HG02798 (cell line): ENCODE measurements at regions not wholly inside any gene's neighbourhood (a gene's known extent, or its start where the extent isn't known, plus 50 kb on each side); places are given as distances from the start of the nearest gene placed in this dataset.
"Not testable (repeated sequence)": the region's sequence is repeated elsewhere in the genome, so short reads cannot be mapped to it uniquely, and the experiment has no call there.

ENCODE experiments used
- ATAC-seq: cut with Tn5 transposase; IDR thresholded peaks from one replicate; pipeline ENCODE4 v1.9.1; 2021; ENCODE audit warnings: mild to moderate bottlenecking; ENCODE audit not compliant: unreplicated experiment, poor library complexity

DNA sequence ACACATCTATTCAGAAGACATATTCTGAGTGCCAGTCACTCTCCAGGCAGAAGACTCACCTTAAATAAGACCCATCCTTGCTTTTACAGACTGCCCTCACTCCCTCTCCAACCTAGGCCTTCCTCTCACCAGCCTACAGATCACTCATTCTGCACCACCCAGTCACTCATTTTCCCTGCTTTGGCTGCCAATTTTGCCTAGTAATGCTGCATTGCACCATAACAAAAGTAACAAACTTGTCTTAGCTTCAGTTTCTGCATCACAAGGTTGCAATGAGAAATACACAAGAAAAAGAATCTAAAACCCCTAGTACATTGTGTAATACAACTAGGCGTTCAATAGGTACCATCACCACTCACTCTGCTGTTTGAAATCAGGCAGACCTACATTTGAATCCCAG lies 292.4 kb downstream of the PLPP3 start:
- ATAC-seq, result no peak

DNA sequence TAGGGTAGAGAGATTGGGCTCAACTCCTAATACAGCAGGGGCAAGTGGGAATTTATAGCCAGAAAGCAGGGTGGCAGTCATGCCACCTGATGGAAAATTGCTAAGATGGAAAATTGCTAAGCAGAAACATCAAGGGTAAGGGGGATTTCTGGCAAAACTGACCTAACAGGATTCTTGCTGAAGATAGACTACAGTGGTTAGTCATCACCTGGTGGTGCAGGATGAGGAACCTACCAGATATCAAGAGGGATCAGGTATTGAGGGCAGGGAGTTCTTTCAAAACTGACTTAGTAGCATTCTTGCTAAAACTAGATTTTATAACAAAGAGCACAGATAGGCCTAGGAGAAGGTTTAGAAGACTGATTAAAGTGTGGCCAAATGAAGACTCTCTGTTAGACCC lies 292.9 kb downstream of the PLPP3 start:
- no peak for ATAC-seq

DNA sequence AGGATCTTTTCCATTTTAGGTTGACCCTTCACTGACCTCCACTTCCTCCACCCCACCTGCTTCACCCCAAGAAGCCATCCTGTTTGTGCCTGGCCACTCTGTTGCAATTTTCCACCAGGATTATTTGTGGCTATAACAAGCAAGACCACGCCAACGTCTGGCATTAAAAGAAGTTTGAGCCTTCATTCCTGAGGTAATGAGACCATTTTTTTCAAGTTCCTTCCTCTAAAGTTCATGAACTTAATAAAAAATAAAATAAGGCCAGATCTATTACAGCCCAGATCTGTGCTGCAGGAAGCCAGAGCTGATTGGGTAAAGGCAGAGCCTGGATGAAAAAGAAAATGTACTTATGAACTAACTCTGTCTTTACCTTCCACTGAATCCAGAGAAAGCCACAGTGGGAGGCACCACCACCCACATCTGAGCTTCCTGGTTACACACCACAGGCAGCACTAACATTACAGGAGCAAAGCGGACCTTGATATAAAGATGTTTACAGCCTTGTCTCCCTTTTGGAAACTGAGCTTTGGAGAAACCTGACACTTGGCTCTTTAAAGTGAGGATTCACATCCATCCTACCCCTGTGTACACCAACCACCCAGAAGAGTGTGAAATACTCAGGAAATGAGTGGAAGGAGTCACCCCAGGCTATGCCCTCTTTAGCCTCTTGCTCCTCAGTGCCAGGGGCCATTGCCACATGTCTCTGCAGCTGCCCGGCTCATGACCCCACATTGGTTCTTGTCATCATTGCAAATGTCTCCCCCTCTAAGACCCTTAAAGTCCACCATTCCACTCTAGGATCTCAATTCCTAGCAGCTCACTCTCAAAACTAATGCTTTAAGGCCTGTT lies 293.6 kb downstream of the PLPP3 start:
- ATAC-seq, result no peak

DNA sequence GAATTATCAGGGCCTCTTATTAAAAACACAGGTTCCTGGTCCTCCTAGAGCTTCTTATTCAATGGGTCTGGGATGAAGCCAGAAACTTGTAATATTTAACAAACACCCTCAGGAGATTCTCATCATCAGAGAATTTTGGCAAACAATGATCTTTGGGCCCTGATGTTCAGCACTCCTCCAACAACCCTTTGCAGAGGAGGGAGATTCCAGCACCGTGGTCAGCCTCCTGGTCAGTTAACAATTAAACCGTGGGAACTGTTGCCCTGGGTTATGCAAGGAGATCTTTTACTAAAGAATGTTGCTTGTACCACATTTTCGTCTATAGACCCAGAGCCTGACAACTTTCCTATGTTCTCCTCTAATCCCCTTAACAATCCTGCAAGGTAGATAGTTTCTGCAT lies 294.4 kb downstream of the PLPP3 start:
- no peak for ATAC-seq

DNA sequence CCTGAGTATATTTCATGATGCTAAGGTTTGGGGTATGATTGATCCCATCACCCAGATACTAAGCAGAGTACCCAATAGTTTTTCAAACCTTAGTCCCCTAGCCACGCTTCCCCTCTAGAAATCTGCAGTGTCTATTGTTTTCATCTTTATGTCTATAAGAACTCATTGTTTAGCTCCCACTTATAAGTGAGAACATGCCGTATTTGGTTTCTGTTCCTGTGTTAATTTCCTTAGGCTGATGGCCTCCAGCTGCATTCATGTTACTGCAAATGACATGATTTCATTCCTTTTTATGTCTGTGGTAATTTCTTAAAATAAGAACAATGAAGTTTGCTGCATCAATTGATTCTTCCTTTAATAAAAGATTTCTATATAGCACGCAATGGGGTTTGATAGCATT lies 301.3 kb downstream of the PLPP3 start:
- ATAC-seq, result no peak

DNA sequence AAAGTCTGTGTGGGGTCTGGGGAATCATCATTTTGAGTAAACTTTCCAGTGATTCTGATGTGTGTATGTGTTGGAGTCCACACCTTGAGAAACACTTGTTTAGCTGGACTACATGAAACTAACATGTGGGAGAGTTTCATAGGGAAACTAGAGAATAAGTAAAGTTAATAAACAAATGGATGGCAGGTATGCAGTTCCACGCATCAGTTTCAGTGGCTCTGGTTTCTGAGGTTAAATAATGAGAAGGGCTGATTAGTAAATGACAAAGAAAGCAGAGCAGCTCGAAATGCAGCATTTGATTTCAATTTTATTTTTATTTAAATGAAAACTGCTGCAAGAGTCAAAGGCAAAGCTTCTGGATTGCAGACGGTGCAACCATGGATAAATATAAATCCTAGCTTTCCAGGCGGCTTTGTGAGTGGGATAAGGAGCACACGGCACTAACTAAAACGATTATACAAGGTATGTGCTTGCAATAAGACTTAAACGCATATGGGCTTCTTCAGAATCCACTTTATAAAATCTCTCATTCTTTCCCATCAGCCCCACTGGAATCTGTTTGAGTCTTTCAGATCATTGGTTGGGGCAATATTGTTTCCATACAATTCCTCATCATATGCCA lies 310.7 kb downstream of the PLPP3 start:
- no peak for ATAC-seq

DNA sequence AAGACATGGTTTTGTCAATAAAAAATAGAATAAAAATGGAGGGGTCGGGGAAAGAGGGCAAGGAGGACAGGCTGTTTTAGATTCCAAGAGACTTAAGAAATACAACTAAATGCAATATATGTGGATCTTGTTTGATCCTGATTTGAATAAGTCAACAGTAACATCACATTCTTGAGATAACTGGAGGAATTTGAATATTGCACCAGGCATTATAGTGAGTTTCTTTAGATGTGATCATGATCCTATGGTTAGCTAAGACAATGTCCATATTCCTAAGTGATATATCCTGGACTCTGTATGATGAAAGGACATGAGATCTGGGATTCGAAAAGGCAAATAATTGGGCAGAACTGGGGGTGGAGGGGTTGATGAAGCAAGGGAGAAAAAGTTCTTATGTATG lies 311.8 kb downstream of the PLPP3 start:
- no peak for ATAC-seq

DNA sequence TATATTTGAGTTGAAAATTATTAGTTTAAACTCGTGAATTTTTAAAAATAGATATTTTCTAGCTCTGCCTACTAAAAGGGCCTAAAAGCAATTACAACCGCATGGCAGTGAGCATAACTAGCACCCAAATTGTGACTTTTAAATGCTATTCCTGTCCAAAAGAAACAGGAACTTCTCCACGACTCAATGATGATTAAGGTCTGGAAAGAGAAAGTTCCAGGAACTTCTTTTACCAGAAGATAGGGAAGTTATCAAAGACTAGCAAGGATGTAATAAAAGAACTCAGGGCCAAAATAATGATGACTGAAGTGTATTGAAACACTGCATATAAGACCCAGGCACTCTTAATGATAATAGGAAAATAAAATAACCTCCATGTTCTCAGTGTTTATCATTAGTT lies 313.0 kb downstream of the PLPP3 start:
- no peak for ATAC-seq

DNA sequence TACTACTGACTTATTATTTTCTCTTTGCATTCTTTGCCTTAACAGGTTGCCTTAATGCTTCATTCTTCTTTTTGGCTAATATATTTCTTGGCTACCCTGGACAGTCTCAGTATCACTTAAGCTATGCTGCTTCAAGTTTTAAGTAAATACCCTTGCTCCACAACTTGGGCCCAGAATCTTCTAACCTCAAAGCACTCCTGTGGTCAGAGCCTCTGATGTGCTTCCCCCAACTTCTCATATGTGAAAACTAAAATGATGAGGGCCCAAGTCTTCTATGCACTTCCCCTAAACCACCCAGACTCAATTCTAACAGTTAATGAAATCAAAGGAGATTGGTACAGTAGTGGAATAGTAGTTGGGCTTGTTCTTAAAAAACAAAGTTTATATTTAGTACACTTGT lies 314.1 kb downstream of the PLPP3 start:
- no peak for ATAC-seq

DNA sequence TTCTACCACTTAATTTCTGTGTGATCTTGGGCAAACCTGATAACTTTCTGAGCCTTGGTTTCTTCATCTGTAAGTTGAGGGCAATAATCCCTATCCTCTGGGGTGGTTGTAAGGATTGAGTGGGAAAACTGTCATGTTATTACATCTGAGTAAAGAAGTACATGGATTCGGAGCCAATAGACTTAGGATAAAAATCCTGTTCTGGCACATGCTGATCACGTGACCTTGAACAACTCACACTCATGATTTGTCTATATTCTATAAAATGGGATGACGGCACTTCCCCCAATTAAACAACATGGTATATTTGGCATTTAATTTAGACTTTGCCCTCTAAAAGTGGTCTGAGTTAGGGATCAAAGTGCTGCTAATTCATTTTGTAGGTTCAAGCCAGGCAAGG lies 315.5 kb downstream of the PLPP3 start:
- no peak for ATAC-seq

DNA sequence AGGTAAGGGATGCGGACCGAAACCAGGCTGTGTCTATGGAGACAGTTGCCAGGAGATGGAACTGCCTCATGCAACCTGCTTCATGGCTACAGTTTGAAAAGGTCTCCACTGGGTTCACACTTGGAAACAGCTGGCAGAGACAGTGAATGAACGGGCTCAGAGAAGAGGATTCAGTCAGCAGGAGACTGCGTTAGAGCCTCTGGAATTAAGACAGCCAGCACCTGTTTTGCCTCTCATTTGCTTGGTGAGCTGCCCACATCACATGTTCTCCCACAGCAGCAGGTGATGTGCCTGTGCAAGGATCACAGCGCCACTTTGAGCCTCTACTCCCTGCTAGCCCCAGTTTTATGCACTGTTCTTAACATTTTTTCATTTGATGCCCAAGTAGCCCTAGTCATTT lies 321.0 kb downstream of the PLPP3 start:
- ATAC-seq, result no peak

DNA sequence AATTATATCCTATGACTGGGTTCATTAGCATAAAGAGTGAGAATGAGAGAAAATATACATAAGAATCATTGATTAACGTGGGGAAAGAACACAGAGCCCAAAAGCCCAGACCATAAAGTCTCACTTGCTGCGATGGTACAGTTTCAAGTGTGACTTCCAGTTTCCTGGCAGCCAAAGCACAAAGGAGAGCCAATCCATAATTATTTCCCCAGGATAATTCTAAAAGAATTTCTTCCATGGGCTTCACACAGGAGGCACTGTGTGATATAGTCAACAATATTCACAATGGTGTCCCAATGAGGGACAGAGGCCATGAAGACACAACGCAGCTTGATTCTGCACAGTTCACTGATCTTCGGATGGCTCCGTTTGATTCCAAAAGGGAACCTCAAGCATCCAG lies 321.6 kb downstream of the PLPP3 start:
- no peak for ATAC-seq

DNA sequence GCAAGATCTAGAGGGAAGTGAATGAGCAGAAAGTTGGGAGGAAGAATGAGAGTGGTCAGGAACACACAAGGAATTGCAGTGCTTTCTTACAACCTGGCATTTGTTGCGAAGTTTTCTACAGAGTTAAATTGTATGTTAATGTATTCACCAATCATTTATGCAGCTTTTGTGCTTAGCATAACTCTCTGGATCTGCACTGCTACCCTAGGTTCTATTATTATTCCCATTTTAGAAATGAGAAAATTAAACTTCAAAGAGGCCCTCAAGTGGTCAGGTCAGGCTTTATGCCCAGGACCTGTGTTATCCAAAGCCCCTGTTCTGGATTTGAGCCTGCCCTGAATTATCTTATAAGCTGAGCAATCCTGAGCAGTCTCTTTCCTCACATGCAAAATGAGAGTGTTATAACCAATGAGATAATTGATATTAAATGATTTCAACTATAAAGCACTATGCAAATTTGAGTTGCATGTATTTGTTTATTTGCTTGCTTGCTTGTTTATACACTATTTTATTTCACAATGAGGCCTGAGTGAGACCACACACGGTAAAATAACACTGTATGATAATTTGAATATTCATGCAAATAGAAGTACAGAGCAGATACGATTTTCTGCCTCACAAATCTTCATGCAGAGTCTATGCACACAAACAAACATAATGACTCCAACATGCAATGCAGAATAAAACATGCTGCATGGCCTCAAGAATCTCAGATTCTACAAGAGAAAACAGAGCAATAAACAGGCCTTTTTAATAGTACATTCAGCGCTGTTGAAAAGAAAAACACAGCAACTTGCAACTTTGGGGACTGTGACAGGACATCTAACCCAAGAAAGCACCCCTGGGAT lies 323.0 kb downstream of the PLPP3 start:
- no peak for ATAC-seq

DNA sequence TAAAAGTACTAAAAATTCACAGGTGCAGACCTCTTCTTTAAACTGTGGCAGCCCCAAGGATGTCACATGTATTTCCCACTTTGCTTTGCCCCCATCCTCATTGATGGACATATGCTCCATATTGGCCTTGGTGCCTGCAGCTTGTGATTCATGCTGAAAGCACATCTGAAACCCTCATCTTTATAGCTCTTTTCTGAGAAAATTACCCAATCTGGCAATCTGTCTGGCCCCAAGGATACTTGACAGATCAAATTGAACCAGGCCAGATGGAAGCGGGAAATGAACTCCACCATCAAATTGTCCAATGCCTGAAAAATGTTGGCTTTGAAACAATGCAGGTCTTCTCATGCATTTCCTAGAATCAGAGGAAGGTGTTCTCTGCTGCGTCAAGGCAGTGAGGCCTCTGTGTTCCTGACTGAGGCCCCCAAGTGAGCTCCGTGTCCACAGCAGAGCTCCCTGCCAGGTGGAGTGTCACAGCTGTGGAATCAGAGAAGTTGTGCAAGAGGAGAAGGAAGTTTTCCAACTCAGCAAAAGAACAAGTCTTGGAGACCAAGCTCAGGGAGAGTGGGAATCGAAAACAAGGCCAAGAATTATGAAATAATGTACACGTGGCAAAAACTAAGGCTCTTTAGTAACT lies 323.7 kb downstream of the PLPP3 start:
- no peak for ATAC-seq

DNA sequence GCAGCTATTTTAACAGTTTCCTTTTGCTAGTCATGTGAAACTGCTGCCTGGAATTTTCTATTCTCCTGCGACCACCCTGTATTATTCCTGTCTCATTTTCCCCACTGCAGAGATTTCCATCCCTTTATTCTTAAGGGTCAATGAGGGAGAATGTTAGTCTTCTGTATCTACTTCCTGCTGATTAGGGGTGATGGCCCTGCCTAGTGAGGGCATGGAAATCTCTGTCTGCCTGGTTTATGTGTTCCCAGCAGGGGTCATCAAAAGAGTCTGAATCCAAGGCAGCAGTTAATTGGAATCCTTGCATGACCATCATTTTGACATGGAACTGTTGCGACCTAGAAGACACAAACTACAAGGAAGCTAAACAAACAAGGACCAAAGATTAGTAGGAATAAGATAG lies 325.2 kb downstream of the PLPP3 start:
- no peak for ATAC-seq

DNA sequence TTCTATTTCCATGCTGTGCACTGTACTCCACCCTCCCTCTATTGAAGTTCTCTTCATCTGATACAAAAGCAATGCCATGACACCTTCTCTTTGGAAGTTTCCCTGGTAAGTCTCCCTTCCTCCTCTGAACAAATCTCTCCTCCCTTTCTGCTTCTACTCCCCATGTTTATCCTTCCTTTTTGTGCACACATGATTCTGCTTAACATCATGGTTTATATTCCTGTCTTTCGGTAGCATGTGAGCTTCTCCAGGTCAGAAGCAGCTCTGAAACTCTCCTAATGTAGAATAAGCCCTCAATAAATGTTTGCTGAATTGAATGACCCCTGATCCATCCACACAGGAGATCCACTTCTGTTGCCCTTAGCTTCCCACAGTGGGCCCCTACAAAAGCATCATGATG lies 328.6 kb downstream of the PLPP3 start:
- no peak for ATAC-seq

DNA sequence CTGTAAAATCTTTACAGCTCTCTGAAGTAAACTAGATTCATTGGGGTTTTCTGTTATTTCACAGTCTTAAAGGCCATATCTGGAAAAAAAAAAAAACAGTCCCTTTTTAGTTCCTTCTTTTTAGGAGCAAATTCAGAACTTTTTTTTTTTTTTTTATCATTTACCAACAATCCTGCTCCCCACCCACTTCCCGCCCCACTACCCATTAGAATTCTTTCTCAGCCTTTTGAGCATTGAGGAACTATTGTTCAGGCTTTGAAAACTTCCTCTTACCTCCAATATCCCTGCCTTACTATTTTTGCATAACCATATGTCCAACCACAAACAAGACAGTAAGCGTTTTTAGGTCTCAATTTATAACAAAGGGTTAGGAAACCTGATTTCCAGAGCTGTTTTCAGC lies 330.1 kb downstream of the PLPP3 start:
- ATAC-seq, result no peak

DNA sequence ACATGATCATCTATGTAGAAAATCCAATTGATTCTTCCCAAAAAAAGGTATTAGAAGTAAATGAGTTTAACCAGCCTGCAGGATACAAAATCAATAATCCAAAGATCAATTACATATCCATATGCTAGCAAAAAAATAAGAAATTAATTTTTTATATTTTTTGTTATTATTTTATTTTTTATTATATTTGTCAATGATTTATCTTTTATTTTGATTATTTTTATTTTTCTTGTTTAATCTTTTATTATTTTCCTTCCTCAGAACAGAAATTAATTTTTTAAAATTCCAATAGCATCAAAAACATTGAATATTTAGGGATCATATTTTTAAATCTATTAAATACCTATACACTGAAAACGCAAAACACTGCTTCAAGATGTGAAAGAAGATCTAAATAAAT lies 331.2 kb downstream of the PLPP3 start:
- no peak for ATAC-seq

DNA sequence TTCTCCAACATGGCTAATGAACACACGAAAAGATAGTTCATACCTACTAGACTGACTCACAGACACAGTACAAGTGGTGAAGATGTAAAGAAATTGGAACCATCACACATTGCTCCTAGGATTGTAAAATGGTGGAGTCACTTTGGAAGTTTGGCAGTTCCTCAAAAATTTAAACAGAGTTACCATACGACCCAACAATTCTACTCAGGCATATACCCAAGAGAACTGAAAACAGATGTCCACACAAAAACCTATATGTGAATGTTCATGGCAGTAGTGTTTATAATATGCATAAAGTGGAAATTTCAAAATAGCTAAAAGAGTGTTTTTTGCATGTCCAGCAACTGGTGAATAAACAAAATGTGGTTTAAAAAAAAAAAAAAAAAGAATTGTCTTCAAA lies 332.6 kb downstream of the PLPP3 start:
- ATAC-seq, result not testable (repeated sequence)

DNA sequence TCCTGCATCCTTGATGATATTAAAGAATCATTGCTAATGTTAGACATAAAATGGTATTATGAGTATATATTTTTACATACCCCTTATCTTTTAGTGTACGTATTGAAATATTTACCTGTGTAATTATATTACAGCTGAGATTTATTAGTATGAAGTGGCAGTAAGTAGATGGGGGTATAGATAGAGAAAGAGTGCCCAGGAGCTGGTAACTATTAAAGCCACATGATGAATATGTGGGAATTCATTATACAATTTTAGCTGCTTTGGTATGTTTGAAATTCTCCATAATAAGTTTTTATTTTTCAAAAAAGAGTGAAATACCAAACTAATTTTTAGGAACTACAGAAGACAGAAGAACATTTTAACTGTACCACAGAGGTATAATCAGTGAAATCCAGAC lies 339.0 kb downstream of the PLPP3 start:
- no peak for ATAC-seq
